Muscle layer of duodenum (tissue), 2 donors: ENCODE measurements at regions not wholly inside any gene's neighbourhood (a gene's known extent, or its start where the extent isn't known, plus 50 kb on each side); places are given as distances from the start of the nearest gene placed in this dataset.

Experiments
- H3K27ac ChIP-seq: one replicate; pipeline ENCODE4 v1.7.0; 2013; ENCODE audit warnings: mild to moderate bottlenecking, low read length
- H3K27me3 ChIP-seq: one replicate; pipeline ENCODE4 v1.7.0; 2013; ENCODE audit warnings: low read depth, mild to moderate bottlenecking, control low read depth, low read length
- H3K36me3 ChIP-seq, 2 donors: one replicate each; pipeline ENCODE4 v1.7.0; 2013; ENCODE audit warnings: low read length in 2 of 2, control low read depth in 1 of 2, mild to moderate bottlenecking in 1 of 2; ENCODE audit not compliant: insufficient read depth in 2 of 2, control insufficient read depth in 1 of 2
- H3K4me1 ChIP-seq, 2 donors: one replicate each; pipeline ENCODE4 v1.7.0; 2013; ENCODE audit warnings: low read length in 2 of 2, mild to moderate bottlenecking in 2 of 2, control low read depth in 1 of 2, moderate library complexity in 1 of 2; ENCODE audit not compliant: insufficient read depth in 2 of 2, control insufficient read depth in 1 of 2
- H3K4me3 ChIP-seq, 2 donors: one replicate each; pipeline ENCODE4 v1.7.0; 2013; ENCODE audit warnings: low read length in 2 of 2, low read depth in 1 of 2, mild to moderate bottlenecking in 1 of 2
- H3K9me3 ChIP-seq, 2 donors: one replicate each; pipeline ENCODE4 v1.7.0; 2013; ENCODE audit warnings: low read length in 2 of 2, control low read depth in 1 of 2, mild to moderate bottlenecking in 1 of 2; ENCODE audit not compliant: control insufficient read depth in 1 of 2
- donor health status: healthy.

- peaks cover 18% of the 10 kb centered on the region for H3K27me3 ChIP-seq
- H3K27ac ChIP-seq, result no peak overlapping the region
- H3K4me1 ChIP-seq, result peaks cover 0 to 10% of the 10 kb centered on the region in 2 donors
- no peaks in the 10 kb centered on the region for H3K9me3 ChIP-seq
- no peak overlapping the region for H3K4me3 ChIP-seq
- no peaks in the 10 kb centered on the region for H3K36me3 ChIP-seq
Measured at GRCh38 chr14:101076451-101077198, 173.1 kb upstream of the RTL1 start.

GRCh38 chr14:101077481-101078074 lies 174.1 kb upstream of the RTL1 start:
- H3K36me3 ChIP-seq, result no peaks in the 10 kb centered on the region
- no peak overlapping the region for H3K27ac ChIP-seq
- no peaks in the 10 kb centered on the region for H3K9me3 ChIP-seq
- H3K4me1 ChIP-seq, result peaks cover 0 to 10% of the 10 kb centered on the region in 2 donors
- H3K27me3 ChIP-seq, result peaks cover 18% of the 10 kb centered on the region
- H3K4me3 ChIP-seq, result peak overlapping the region in 1 of 2 donors; percentile 48

- H3K27ac ChIP-seq, result no peak overlapping the region
- peaks cover 0 to 3% of the 10 kb centered on the region in 2 donors for H3K9me3 ChIP-seq
- no peak overlapping the region for H3K4me3 ChIP-seq
- H3K4me1 ChIP-seq, result peaks cover 0 to 10% of the 10 kb centered on the region in 2 donors
- H3K36me3 ChIP-seq, result no peaks in the 10 kb centered on the region
- peaks cover 18% of the 10 kb centered on the region for H3K27me3 ChIP-seq
Measured at GRCh38 chr14:101078170-101078891, 174.8 kb upstream of the RTL1 start.

GRCh38 chr14:101078892-101079221 lies 175.3 kb upstream of the RTL1 start:
- Histone ChIP-seq H3K4me3 (no peak overlapping the region), H3K36me3 (no peaks in the 10 kb centered on the region), H3K9me3 (peaks cover 0 to 6% of the 10 kb centered on the region in 2 donors), H3K27me3 (peaks cover 18% of the 10 kb centered on the region), H3K27ac (no peak overlapping the region), H3K4me1 (peaks cover 0 to 10% of the 10 kb centered on the region in 2 donors)

- no peaks in the 10 kb centered on the region for H3K36me3 ChIP-seq
Measured at GRCh38 chr14:101080922-101081593, 177.5 kb upstream of the RTL1 start.

GRCh38 chr14:101082036-101082435 lies 178.5 kb upstream of the RTL1 start:
- H3K4me1 ChIP-seq, result peaks cover 0 to 9% of the 10 kb centered on the region in 2 donors
- H3K9me3 ChIP-seq, result peaks cover 0 to 6% of the 10 kb centered on the region in 2 donors
- peaks cover 10% of the 10 kb centered on the region for H3K27me3 ChIP-seq
- no peaks in the 10 kb centered on the region for H3K36me3 ChIP-seq
- no peak overlapping the region for H3K4me3 ChIP-seq
- H3K27ac ChIP-seq, result no peak overlapping the region

More at GRCh38 chr14:101080922-101081593, 177.5 kb upstream of the RTL1 start:
- Histone ChIP-seq H3K27me3 (peaks cover 18% of the 10 kb centered on the region), H3K4me3 (no peak overlapping the region), H3K9me3 (peaks cover 0 to 6% of the 10 kb centered on the region in 2 donors), H3K27ac (no peak overlapping the region), H3K4me1 (peaks cover 0 to 10% of the 10 kb centered on the region in 2 donors)

- no peak overlapping the region for H3K4me3 ChIP-seq
- peaks cover 0 to 6% of the 10 kb centered on the region in 2 donors for H3K9me3 ChIP-seq
- H3K4me1 ChIP-seq, result peaks cover 0 to 2% of the 10 kb centered on the region in 2 donors
- peaks cover 10% of the 10 kb centered on the region for H3K27me3 ChIP-seq
- H3K27ac ChIP-seq, result no peak overlapping the region
- H3K36me3 ChIP-seq, result no peaks in the 10 kb centered on the region
Measured at GRCh38 chr14:101082436-101083384, 179.2 kb upstream of the RTL1 start.

GRCh38 chr14:101083564-101084435 lies 180.3 kb upstream of the RTL1 start:
- Histone ChIP-seq H3K4me1 (no peaks in the 10 kb centered on the region), H3K9me3 (peaks cover 0 to 6% of the 10 kb centered on the region in 2 donors), H3K27me3 (peaks cover under 1% of the 10 kb centered on the region), H3K27ac (no peak overlapping the region), H3K4me3 (no peak overlapping the region), H3K36me3 (no peaks in the 10 kb centered on the region)

GRCh38 chr14:101084436-101084826 lies 180.9 kb upstream of the RTL1 start:
- Histone ChIP-seq H3K27me3 (no peaks in the 10 kb centered on the region), H3K4me1 (no peaks in the 10 kb centered on the region), H3K4me3 (no peak overlapping the region), H3K9me3 (peaks cover 0 to 6% of the 10 kb centered on the region in 2 donors), H3K36me3 (no peaks in the 10 kb centered on the region), H3K27ac (no peak overlapping the region)

- Histone ChIP-seq H3K4me3 (no peak overlapping the region), H3K27me3 (no peaks in the 10 kb centered on the region), H3K27ac (no peak overlapping the region), H3K4me1 (no peaks in the 10 kb centered on the region), H3K36me3 (no peaks in the 10 kb centered on the region), H3K9me3 (peaks cover 0 to 6% of the 10 kb centered on the region in 2 donors)
Measured at GRCh38 chr14:101086926-101087325, 183.4 kb upstream of the RTL1 start.
